ENCODE measurements at regions not wholly inside any gene's neighbourhood (a gene's known extent, or its start where the extent isn't known, plus 50 kb on each side); places are given as distances from the start of the nearest gene placed in this dataset.

GRCh38 chr14:42322531-42323284 is 716.0 kb downstream of the LRFN5 start:
- H3K27me3 ChIP-seq (ENCODE audit: control insufficient read depth in 1 of 2, insufficient read depth in 2 of 2, low read length in 2 of 2) = no peaks in the 10 kb centered on the region
- WGBS (ENCODE audit: low lambda C conversion rate) = 1% methylated on average over 3 of the region's 3 CpGs
- FAIRE-seq (no peak), DNase-seq (ENCODE audit: low spot score) (no peak), ATAC-seq (no peak)
- peaks cover 92% of the 10 kb centered on the region for H3K9me3 ChIP-seq (ENCODE audit: low read length)
- no peaks in the 10 kb centered on the region for H3K79me2 ChIP-seq (ENCODE audit: insufficient read depth, low read length)
- H3K9ac ChIP-seq (ENCODE audit: insufficient read depth, low read depth, low read length) = no peak overlapping the region
- POLR2A ChIA-PET = no interaction called here
- CTCF ChIA-PET (ENCODE audit: low intra/inter-chr PET ratio, low total read pairs) = no interaction called here
- TF ChIP-seq DNMT3B (CRISPR knock-in tag; conservative IDR thresholded peaks at IDR 0.05) = no peak
- TF ChIP-seq CEBPG (CRISPR knock-in tag; IDR thresholded peaks at IDR 0.05) = no peak
- no peak for TF ChIP-seq ZBTB7B (CRISPR knock-in tag; IDR thresholded peaks at IDR 0.05)
- no peak for TF ChIP-seq IRF9 (CRISPR knock-in tag; IDR thresholded peaks at IDR 0.05; ENCODE audit: borderline replicate concordance)
- TF ChIP-seq HMGA1 (CRISPR knock-in tag; conservative IDR thresholded peaks at IDR 0.05) = no peak
- no peak for TF ChIP-seq ZNF263 (CRISPR knock-in tag; IDR thresholded peaks at IDR 0.05)
- TF ChIP-seq SRY (CRISPR knock-in tag; IDR thresholded peaks at IDR 0.05) = no peak
- no peak for TF ChIP-seq ZNF773 (CRISPR knock-in tag; IDR thresholded peaks at IDR 0.05; ENCODE audit: borderline replicate concordance)
- TF ChIP-seq NBN (conservative IDR thresholded peaks at IDR 0.05) = no peak
- TF ChIP-seq CC2D1A (CRISPR knock-in tag; IDR thresholded peaks at IDR 0.05) = no peak
- no peak for TF ChIP-seq CREBL2 (CRISPR knock-in tag; IDR thresholded peaks at IDR 0.05; ENCODE audit: borderline replicate concordance)
- no peak for TF ChIP-seq ZEB1 (IDR thresholded peaks at IDR 0.05; ENCODE audit: insufficient replicate concordance, low read depth)
- no peak for TF ChIP-seq SMARCC2 (IDR thresholded peaks at IDR 0.05)
- TF ChIP-seq STAT5B (CRISPR knock-in tag; IDR thresholded peaks at IDR 0.05) = no peak
- TF ChIP-seq ZNF883 (CRISPR knock-in tag; IDR thresholded peaks at IDR 0.05; ENCODE audit: not compliant biosample characterization) = no peak
- TF ChIP-seq NFKBIZ (CRISPR knock-in tag; IDR thresholded peaks at IDR 0.05) = no peak
- TF ChIP-seq GMEB2 (CRISPR knock-in tag; IDR thresholded peaks at IDR 0.05; ENCODE audit: low read depth) = no peak
- TF ChIP-seq ZNF674 (CRISPR knock-in tag; IDR thresholded peaks at IDR 0.05; ENCODE audit: low read depth) = no peak
- no peak for TF ChIP-seq ZNF275 (CRISPR knock-in tag; IDR thresholded peaks at IDR 0.05; ENCODE audit: borderline replicate concordance)
- TF ChIP-seq MED13 (CRISPR knock-in tag; IDR thresholded peaks at IDR 0.05) = no peak
- no peaks in the 10 kb centered on the region for H3K4me1 ChIP-seq (ENCODE audit: insufficient read depth, low read length)
- H3K4me2 ChIP-seq (ENCODE audit: low read depth, low read length) = no peak overlapping the region
- H2AFZ ChIP-seq (ENCODE audit: low read length) = no peak overlapping the region
- no peak overlapping the region for H3K27ac ChIP-seq (ENCODE audit: extremely low read length, insufficient read depth, low read length)
- H4K20me1 ChIP-seq (ENCODE audit: insufficient read depth, low read length) = no peaks in the 10 kb centered on the region
- intact Hi-C loops (cut with micrococcal nuclease; ENCODE audit: unreplicated experiment) = no loop called here
- H3K36me3 ChIP-seq (replicated peaks in 1 of 2; ENCODE audit: control insufficient read depth in 1 of 2, insufficient read depth in 2 of 2, low read length in 2 of 2) = no peaks in the 10 kb centered on the region
- H3K4me3 ChIP-seq (replicated peaks in 1 of 3; ENCODE audit: insufficient read depth in 1 of 3, low read depth in 2 of 3, low read length in 3 of 3) = no peak overlapping the region
- no TSS peak for BruUV-seq (replicated peaks)
- in situ Hi-C loops (cut with HindIII; ENCODE audit: extremely low pct_ligation_motif_present, low pct_unique_long_range_greater_than_20kb) = no loop called here
